Heart left ventricle (tissue), 16 donors: ENCODE measurements at regions not wholly inside any gene's neighbourhood (a gene's known extent, or its start where the extent isn't known, plus 50 kb on each side); places are given as distances from the start of the nearest gene placed in this dataset.

Source experiments
- ATAC-seq, 4 donors: fragments of 200-7000 bp; cut with Tn5 transposase; one replicate each; pipeline ENCODE4 v1.9.1; 2020 to 2022; ENCODE audit warnings: moderate library complexity in 4 of 4, mild to moderate bottlenecking in 3 of 4, moderate number of reproducible peaks in 1 of 4
- DNase-seq, 5 donors: peaks; one replicate each; pipeline ENCODE4 v3.0.0-alpha.2; 2020
- H3K27ac ChIP-seq, 12 donors: fragments of 200-600 bp; sonication (generic) in 4 of 12; one replicate each; pipeline versions ENCODE4 v1.5.0 to v1.8.0; 2016 to 2022; ENCODE audit warnings: mild to moderate bottlenecking in 2 of 12
- H3K27me3 ChIP-seq, 9 donors: fragments of 200-600 bp; sonication (generic) in 2 of 9; one replicate each; pipeline versions ENCODE4 v1.5.1 to v1.8.0; 2016 to 2022; ENCODE audit warnings: mild to moderate bottlenecking in 3 of 9
- H3K36me3 ChIP-seq, 9 donors: fragments of 200-600 bp; sonication (generic) in 2 of 9; one replicate each; pipeline versions ENCODE4 v1.5.0 to v1.8.0; 2018 to 2022; ENCODE audit warnings: mild to moderate bottlenecking in 2 of 9
- H3K4me1 ChIP-seq, 12 donors: fragments of 200-600 bp; sonication (generic) in 4 of 12; one replicate each; pipeline versions ENCODE4 v1.5.0 to v1.8.0; 2016 to 2022; ENCODE audit warnings: mild to moderate bottlenecking in 3 of 12
- H3K4me3 ChIP-seq, 12 donors: fragments of 200-600 bp; sonication (generic) in 4 of 12; one replicate each; pipeline versions ENCODE4 v1.5.0 to v1.8.0; 2017 to 2022; ENCODE audit warnings: mild to moderate bottlenecking in 9 of 12, moderate library complexity in 4 of 12
- H3K9me3 ChIP-seq, 12 donors: fragments of 200-600 bp; sonication (generic) in 4 of 12; one replicate each; pipeline versions ENCODE4 v1.5.0 to v1.8.0; 2016 to 2022; ENCODE audit warnings: mild to moderate bottlenecking in 1 of 12
- CTCF ChIP-seq, 12 donors: fragments of 200-600 bp; sonication (generic) in 4 of 12; IDR thresholded peaks; one replicate each; pipeline versions ENCODE4 v1.5.0 to v1.8.0; 2018 to 2022; ENCODE audit warnings: antibody characterized with exemption in 12 of 12, mild to moderate bottlenecking in 5 of 12
- POLR2A ChIP-seq, 2 donors: fragments of 450-650 bp; IDR thresholded peaks; one replicate each; pipeline ENCODE4 v1.6.1; 2017; ENCODE audit warnings: antibody characterized with exemption in 2 of 2, mild to moderate bottlenecking in 2 of 2, moderate library complexity in 2 of 2
- WGBS, 4 donors: extraction: QIAGEN DNeasy Blood & Tissue Kit in 2 of 4; methylation state at CpG; one replicate each; pipeline versions ENCODE4 v1.1.5 to v1.1.7; 2013 to 2018; 5-methylcytosine and 5-hydroxymethylcytosine counted together
- intact Hi-C, 10 donors: fragments of 100-400 bp; cut with DNase I; formaldehyde crosslinking; loops; one replicate each; pipeline versions ENCODE4 v1.11.1 to v1.14.2; 2022
- donor health status: ischemic (EF 13 %, LVEDD 7.1; RV severe dilation, severe dysfunction).
- donor health status: healthy with polysubstance abuse.
- donor health status: DM: no; HTN: yes; CAD: no.
- donor health status: DM: no; HTN: no; CAD: no.
- donor health status: ischemic (EF 25% LVEDD 6.9; RV normal size, moderate dysfunction).
- donor health status: ischemic (EF 25% LVEDD 5.7; RV mildly dilated, moderate dysfunction).
- donor health status: healthy.
- donor health status: DM: yes; HTN: yes; CAD: no.
- donor health status: ischemic (EF 35%, LVEDD 5.7; RV mildly dilated, moderate dysfunction).
- donor health status: nonischemic (EF 11% LVEDD 7.7; RV severe dilation, severe dysfunction).
- donor health status: DM: yes; HTN: yes; CAD: no.
- donor health status: PGD.
- donor health status: ischemic (EF 29% LVEDD 5.4; RV normal size, mild dysfunction).
- donor health status: nonischemic (EF 23%, LVEDD 6.1; RV moderate dilation, normal function).

GRCh38 chr4:127082986-127083385 lies 549.8 kb upstream of the INTU start:
- H3K9me3 ChIP-seq, result peaks cover 0 to 10% (median 0%) of the 10 kb centered on the region in 12 donors
- WGBS, 4 donors, result 50 to 74% (median 62%) methylated on average over 1 of the region's 1 CpG
- H3K4me3 ChIP-seq, result no peak overlapping the region
- intact Hi-C loops, result no loop called here
- DNase-seq (no peak), ATAC-seq (no peak)
- no peaks in the 10 kb centered on the region for H3K36me3 ChIP-seq
- no peak for TF ChIP-seq POLR2A (IDR thresholded peaks at IDR 0.05)
- no peak for TF ChIP-seq CTCF (IDR thresholded peaks at IDR 0.05)
- H3K4me1 ChIP-seq, result no peaks in the 10 kb centered on the region
- H3K27ac ChIP-seq, result no peak overlapping the region
- H3K27me3 ChIP-seq, result no peaks in the 10 kb centered on the region

- Histone ChIP-seq H3K36me3 (no peaks in the 10 kb centered on the region), H3K4me1 (no peaks in the 10 kb centered on the region), H3K27ac (no peak overlapping the region), H3K27me3 (no peaks in the 10 kb centered on the region), H3K9me3 (peaks cover 0 to 11% (median 0%) of the 10 kb centered on the region in 12 donors), H3K4me3 (no peak overlapping the region)
- TF ChIP-seq CTCF (IDR thresholded peaks at IDR 0.05), result no peak
- no peak for TF ChIP-seq POLR2A (IDR thresholded peaks at IDR 0.05)
- ATAC-seq (no peak), DNase-seq (no peak)
- intact Hi-C loops, result no loop called here
- 74 to 92% (median 90%) methylated on average over 1 of the region's 1 CpG for WGBS, 4 donors
These were observed 548.1 kb upstream of the INTU start for GRCh38 chr4:127084666-127085065.

GRCh38 chr4:127097061-127097460 lies 535.7 kb upstream of the INTU start:
- no peak for TF ChIP-seq POLR2A (IDR thresholded peaks at IDR 0.05)
- no peak for TF ChIP-seq CTCF (IDR thresholded peaks at IDR 0.05)
- no peaks in the 10 kb centered on the region for H3K36me3 ChIP-seq
- H3K4me3 ChIP-seq, result no peak overlapping the region
- no peak overlapping the region for H3K27ac ChIP-seq
- no peaks in the 10 kb centered on the region for H3K4me1 ChIP-seq
- WGBS, 4 donors, result 71 to 89% (median 85%) methylated on average over 2 of the region's 2 CpGs
- no peaks in the 10 kb centered on the region for H3K27me3 ChIP-seq
- no peak for ATAC-seq
- peaks cover 0 to 20% (median 0%) of the 10 kb centered on the region in 12 donors for H3K9me3 ChIP-seq
- intact Hi-C loops, result no loop called here
- no peak for DNase-seq

GRCh38 chr4:127102361-127102760 lies 530.4 kb upstream of the INTU start:
- ATAC-seq, result no peak
- TF ChIP-seq CTCF (IDR thresholded peaks at IDR 0.05) (no peak), POLR2A (IDR thresholded peaks at IDR 0.05) (no peak)
- Histone ChIP-seq H3K4me3 (no peak overlapping the region), H3K27ac (no peak overlapping the region), H3K27me3 (no peaks in the 10 kb centered on the region), H3K9me3 (peaks cover 0 to 11% (median 1%) of the 10 kb centered on the region in 12 donors), H3K4me1 (no peaks in the 10 kb centered on the region), H3K36me3 (no peaks in the 10 kb centered on the region)
- intact Hi-C loops, result no loop called here
- DNase-seq, result no peak
- WGBS, 4 donors, result 88 to 92% (median 90%) methylated on average over 1 of the region's 1 CpG
